Brain microvascular endothelial cell (primary cell): ENCODE measurements at regions not wholly inside any gene's neighbourhood (a gene's known extent, or its start where the extent isn't known, plus 50 kb on each side); places are given as distances from the start of the nearest gene placed in this dataset.

Source experiments
- DNase-seq: peaks from one replicate; pipeline ENCODE4 v3.0.0-alpha.2; 2020
- H3K27ac ChIP-seq: fragments of 250-450 bp; sonication (Bioruptor Pico); 2 replicates; pipeline ENCODE4 v1.5.1; 2020; ENCODE audit warnings: mild to moderate bottlenecking, moderate library complexity
- H3K27me3 ChIP-seq: fragments of 250-450 bp; sonication (Bioruptor Pico); replicated peaks from 2 replicates; pipeline ENCODE4 v1.5.1; 2020; ENCODE audit warnings: mild to moderate bottlenecking
- H3K36me3 ChIP-seq: fragments of 250-450 bp; sonication (Bioruptor Pico); replicated peaks from 2 replicates; pipeline ENCODE4 v1.5.1; 2020; ENCODE audit warnings: mild to moderate bottlenecking
- H3K4me3 ChIP-seq: 2 replicates; pipeline ENCODE4 v1.5.1; 2011; ENCODE audit warnings: low read depth, mild to moderate bottlenecking, control low read depth, low read length, moderate library complexity
- CTCF ChIP-seq: IDR thresholded peaks from 2 replicates; pipeline ENCODE4 v1.5.1; 2011; ENCODE audit warnings: low read depth, mild to moderate bottlenecking, moderate library complexity, low read length, control low read depth, inconsistent platforms; ENCODE audit errors: missing control alignments
- in situ Hi-C: cut with HindIII; loops from 2 replicates; pipeline ENCODE4 v1.10.0; 2017; ENCODE audit warnings: low sequenced_read_pairs, low pct_ligation_motif_present

- H3K27ac ChIP-seq: no peak overlapping the region
- H3K27me3 ChIP-seq: no peaks in the 10 kb centered on the region
- H3K4me3 ChIP-seq: no peak overlapping the region
- DNase-seq: no peak
- no peak for TF ChIP-seq CTCF
- in situ Hi-C loops: no loop called here
- no peaks in the 10 kb centered on the region for H3K36me3 ChIP-seq
Measured at GRCh38 chr6:19781269-19781668, 55.9 kb upstream of the ID4 start.

- Histone ChIP-seq H3K36me3 (no peaks in the 10 kb centered on the region), H3K27ac (no peak overlapping the region), H3K4me3 (no peak overlapping the region), H3K27me3 (no peaks in the 10 kb centered on the region)
- in situ Hi-C loops: no loop called here
- no peak for TF ChIP-seq CTCF
- no peak for DNase-seq
Measured at GRCh38 chr6:19782588-19782987, 54.6 kb upstream of the ID4 start.
